GM12865 (cell line): ENCODE measurements at regions not wholly inside any gene's neighbourhood (a gene's known extent, or its start where the extent isn't known, plus 50 kb on each side); places are given as distances from the start of the nearest gene placed in this dataset.

Experiments
- DNase-seq: peaks from one replicate; pipeline ENCODE4 v3.0.0; 2010; ENCODE audit warnings: low read depth
- H3K4me3 ChIP-seq: 2 replicates; pipeline ENCODE4 v1.5.1; 2011; ENCODE audit warnings: mild to moderate bottlenecking, low read depth, low read length, control low read depth
- CTCF ChIP-seq: IDR thresholded peaks from 2 replicates; pipeline ENCODE4 v1.5.1; 2011; ENCODE audit warnings: low read length, control low read depth, low read depth, inconsistent platforms; ENCODE audit not compliant: insufficient read depth; ENCODE audit errors: missing control alignments

- TF ChIP-seq CTCF = no peak
- no peak for DNase-seq
- no peak overlapping the region for H3K4me3 ChIP-seq
These were observed 482.3 kb downstream of the ZBBX start for GRCh38 chr3:166897811-166898210.

GRCh38 chr3:166889241-166889640 is 490.9 kb downstream of the ZBBX start:
- no peak for DNase-seq
- H3K4me3 ChIP-seq = no peak overlapping the region
- TF ChIP-seq CTCF = no peak

- DNase-seq = no peak
These were observed 500.4 kb downstream of the ZBBX start for GRCh38 chr3:166879661-166880060.

GRCh38 chr3:166877971-166878370 is 502.1 kb downstream of the ZBBX start:
- TF ChIP-seq CTCF = no peak
- no peak overlapping the region for H3K4me3 ChIP-seq
- no peak for DNase-seq

More at GRCh38 chr3:166879661-166880060, 500.4 kb downstream of the ZBBX start:
- no peak overlapping the region for H3K4me3 ChIP-seq
- no peak for TF ChIP-seq CTCF

GRCh38 chr3:166864473-166865467 is 515.3 kb downstream of the ZBBX start:
- TF ChIP-seq CTCF = no peak
- no peak overlapping the region for H3K4me3 ChIP-seq
- DNase-seq = no peak

GRCh38 chr3:166860217-166860616 is 519.9 kb downstream of the ZBBX start:
- DNase-seq = no peak
- no peak overlapping the region for H3K4me3 ChIP-seq
- no peak for TF ChIP-seq CTCF
